Esophagus muscularis mucosa (tissue), 4 donors: ENCODE measurements at regions not wholly inside any gene's neighbourhood (a gene's known extent, or its start where the extent isn't known, plus 50 kb on each side); places are given as distances from the start of the nearest gene placed in this dataset.
"Not testable (repeated sequence)": the region's sequence is repeated elsewhere in the genome, so short reads cannot be mapped to it uniquely, and the experiment has no call there.

Source experiments
- DNase-seq: peaks from one replicate; pipeline ENCODE4 v3.0.0-alpha.2; 2017; ENCODE audit errors: extremely low spot score
- H3K27ac ChIP-seq, 4 donors: fragments of 200-600 bp; sonication (generic); replicated peaks in 1 of 4; 1 replicate in 3 of 4; 2 replicates in 1 of 4; pipeline ENCODE4 v1.5.1; 2016 to 2019; ENCODE audit warnings: mild to moderate bottlenecking in 1 of 4
- H3K27me3 ChIP-seq, 4 donors: fragments of 200-600 bp; sonication (generic); one replicate each; pipeline versions ENCODE4 v1.5.1 to v1.6.0; 2016 to 2019
- H3K36me3 ChIP-seq, 4 donors: fragments of 200-600 bp; sonication (generic); one replicate each; pipeline ENCODE4 v1.5.1; 2016 to 2019
- H3K4me1 ChIP-seq, 4 donors: fragments of 200-600 bp; sonication (generic); one replicate each; pipeline ENCODE4 v1.5.1; 2016 to 2019
- H3K4me3 ChIP-seq, 4 donors: fragments of 200-600 bp; sonication (generic); 1 replicate in 2 of 4; 2 replicates in 2 of 4; pipeline ENCODE4 v1.5.1; 2016 to 2019; ENCODE audit warnings: mild to moderate bottlenecking in 4 of 4, moderate library complexity in 1 of 4
- H3K9me3 ChIP-seq, 4 donors: fragments of 200-600 bp; sonication (generic); 1 replicate in 3 of 4; 2 replicates in 1 of 4; pipeline ENCODE4 v1.5.1; 2016 to 2019
- EP300 ChIP-seq: sonication (generic); formaldehyde crosslinking; IDR thresholded peaks from one replicate; pipeline ENCODE4 v1.6.1; 2017; ENCODE audit warnings: antibody characterized with exemption
- POLR2A ChIP-seq: fragments of 450-650 bp; IDR thresholded peaks from one replicate; pipeline ENCODE4 v1.6.1; 2017; ENCODE audit warnings: antibody characterized with exemption, moderate library complexity, mild to moderate bottlenecking, low read depth
- POLR2AphosphoS5 ChIP-seq, 2 donors: sonication (generic); formaldehyde crosslinking; IDR thresholded peaks; one replicate each; pipeline ENCODE4 v1.6.1; 2017; ENCODE audit warnings: antibody characterized with exemption in 2 of 2
- WGBS: methylation state at CpG from one replicate; pipeline ENCODE4 v1.1.5; 2018; 5-methylcytosine and 5-hydroxymethylcytosine counted together
- intact Hi-C: fragments of 100-400 bp; cut with DNase I; formaldehyde crosslinking; loops from one replicate; pipeline ENCODE4 v1.15.1; 2023
- TF ChIP-seq, protein P1 (sequence below), 3 experiments: fragments of 200-600 bp in 2 of 3; fragments of 450-650 bp in 1 of 3; sonication (generic) in 2 of 3; IDR thresholded peaks; one replicate each; pipeline ENCODE4 v1.5.1; 2017 to 2019; ENCODE audit warnings: antibody characterized with exemption in 3 of 3, mild to moderate bottlenecking in 2 of 3, moderate library complexity in 1 of 3

DNA sequence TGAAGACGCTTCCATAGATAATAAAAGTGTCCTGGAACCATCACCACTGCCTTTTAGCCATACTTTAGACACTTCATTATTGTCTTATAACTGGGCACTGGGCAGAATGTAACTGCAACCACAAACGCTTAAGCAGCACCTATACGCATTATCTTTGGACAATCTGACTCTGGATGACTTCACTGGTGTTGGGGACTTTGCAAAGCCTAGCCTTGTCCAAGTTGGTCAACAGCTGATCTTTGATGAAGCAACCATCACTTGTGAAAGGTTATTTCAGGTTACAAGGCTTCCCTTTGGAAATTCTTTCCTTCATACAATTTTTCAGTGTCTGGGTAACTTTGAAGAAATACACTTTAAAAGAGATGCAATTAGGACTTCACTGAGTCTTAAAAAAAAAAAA is 77.8 kb upstream of the ZNF462 start:
- DNase-seq, result no peak
- H3K9me3 ChIP-seq, result no peaks in the 10 kb centered on the region
- no peaks in the 10 kb centered on the region for H3K27me3 ChIP-seq
- no peaks in the 10 kb centered on the region for H3K36me3 ChIP-seq
- no peak overlapping the region for H3K27ac ChIP-seq
- TF ChIP-seq, protein P1, sequence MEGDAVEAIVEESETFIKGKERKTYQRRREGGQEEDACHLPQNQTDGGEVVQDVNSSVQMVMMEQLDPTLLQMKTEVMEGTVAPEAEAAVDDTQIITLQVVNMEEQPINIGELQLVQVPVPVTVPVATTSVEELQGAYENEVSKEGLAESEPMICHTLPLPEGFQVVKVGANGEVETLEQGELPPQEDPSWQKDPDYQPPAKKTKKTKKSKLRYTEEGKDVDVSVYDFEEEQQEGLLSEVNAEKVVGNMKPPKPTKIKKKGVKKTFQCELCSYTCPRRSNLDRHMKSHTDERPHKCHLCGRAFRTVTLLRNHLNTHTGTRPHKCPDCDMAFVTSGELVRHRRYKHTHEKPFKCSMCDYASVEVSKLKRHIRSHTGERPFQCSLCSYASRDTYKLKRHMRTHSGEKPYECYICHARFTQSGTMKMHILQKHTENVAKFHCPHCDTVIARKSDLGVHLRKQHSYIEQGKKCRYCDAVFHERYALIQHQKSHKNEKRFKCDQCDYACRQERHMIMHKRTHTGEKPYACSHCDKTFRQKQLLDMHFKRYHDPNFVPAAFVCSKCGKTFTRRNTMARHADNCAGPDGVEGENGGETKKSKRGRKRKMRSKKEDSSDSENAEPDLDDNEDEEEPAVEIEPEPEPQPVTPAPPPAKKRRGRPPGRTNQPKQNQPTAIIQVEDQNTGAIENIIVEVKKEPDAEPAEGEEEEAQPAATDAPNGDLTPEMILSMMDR (IDR thresholded peaks at IDR 0.05), result no peak
- no peak for TF ChIP-seq POLR2AphosphoS5 (IDR thresholded peaks at IDR 0.05)
- no peak for TF ChIP-seq POLR2A
- TF ChIP-seq EP300, result no peak
- no peaks in the 10 kb centered on the region for H3K4me1 ChIP-seq
- H3K4me3 ChIP-seq, result no peak overlapping the region
- intact Hi-C loops, result no loop called here
- WGBS, result 88% methylated on average over 3 of the region's 3 CpGs

DNA sequence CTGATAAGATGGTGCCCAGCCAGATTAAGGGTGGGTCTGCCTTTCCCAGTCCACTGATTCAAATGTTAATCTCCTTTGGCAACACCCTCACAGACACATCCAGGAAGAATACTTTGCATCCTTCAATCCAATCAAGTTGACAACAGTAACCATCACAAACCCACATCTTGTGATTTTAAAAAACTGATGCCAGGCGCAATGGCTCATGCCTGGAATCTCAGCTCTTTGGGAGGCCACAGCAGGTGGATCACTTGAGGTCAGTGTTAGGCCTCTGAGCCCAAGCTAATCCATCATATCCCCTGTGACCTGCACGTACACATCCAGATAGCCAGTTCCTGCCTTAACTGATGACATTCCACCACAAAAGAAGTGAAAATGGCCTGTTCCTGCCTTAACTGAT is 74.9 kb upstream of the ZNF462 start:
- DNase-seq, H3K9me3 ChIP-seq, H3K4me3 ChIP-seq, intact Hi-C loops, H3K4me1 ChIP-seq, H3K27ac ChIP-seq, H3K36me3 ChIP-seq, H3K27me3 ChIP-seq: not testable (repeated sequence)
- WGBS, result 0% methylated on average over 1 of the region's 2 CpGs

DNA sequence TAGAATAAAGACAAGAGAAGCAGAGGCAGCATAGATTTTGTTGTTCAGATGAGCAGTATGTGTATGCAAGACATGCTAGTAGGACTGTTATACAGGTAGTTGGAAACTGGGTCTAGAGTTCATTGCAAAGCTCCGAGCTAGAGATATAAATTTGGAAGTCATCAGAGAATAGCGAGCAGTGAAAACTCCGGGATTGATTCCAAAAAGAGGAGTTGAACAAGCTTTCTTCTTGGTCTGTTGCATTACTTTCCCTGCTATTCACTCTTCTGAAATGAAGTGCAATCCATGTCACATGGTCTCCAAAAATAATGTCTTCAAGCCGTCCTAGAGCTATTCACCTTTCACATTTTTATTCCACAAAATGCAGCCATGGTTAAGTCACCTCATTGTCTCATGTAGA is 67.9 kb upstream of the ZNF462 start:
- no peak for DNase-seq
- Histone ChIP-seq H3K36me3 (no peaks in the 10 kb centered on the region), H3K4me3 (no peak overlapping the region), H3K27ac (no peak overlapping the region), H3K9me3 (no peaks in the 10 kb centered on the region), H3K27me3 (no peaks in the 10 kb centered on the region), H3K4me1 (peaks cover 10 to 29% (median 20%) of the 10 kb centered on the region in 4 donors)
- TF ChIP-seq POLR2A (no peak), POLR2AphosphoS5 (IDR thresholded peaks at IDR 0.05) (no peak), EP300 (no peak)
- TF ChIP-seq, protein P1 (IDR thresholded peaks at IDR 0.05), result no peak
- 45% methylated on average over 4 of the region's 4 CpGs for WGBS
- intact Hi-C loops, result no loop called here

DNA sequence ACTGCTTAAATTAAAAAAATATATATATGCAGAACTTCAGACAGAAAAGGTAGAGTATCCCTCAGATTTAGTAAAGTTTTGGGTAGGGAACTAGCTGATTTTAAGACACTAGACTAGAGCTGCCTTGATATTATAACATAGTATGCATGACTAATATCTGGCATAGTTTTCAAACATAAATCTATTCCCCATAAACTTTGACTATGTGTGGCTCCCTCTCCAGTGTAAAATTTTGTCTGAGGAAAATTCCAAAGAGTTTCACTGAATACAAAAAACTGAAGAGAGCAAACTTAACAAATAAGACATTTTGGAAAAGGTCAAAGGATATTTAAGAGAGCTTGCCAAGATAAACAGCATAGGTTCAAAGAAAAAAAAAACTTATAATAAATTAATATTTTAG is 66.2 kb upstream of the ZNF462 start:
- Histone ChIP-seq H3K36me3 (no peaks in the 10 kb centered on the region), H3K27me3 (no peaks in the 10 kb centered on the region), H3K4me1 (peaks cover 10 to 30% (median 20%) of the 10 kb centered on the region in 4 donors), H3K9me3 (no peaks in the 10 kb centered on the region), H3K27ac (no peak overlapping the region), H3K4me3 (no peak overlapping the region)
- DNase-seq, result no peak
- intact Hi-C loops, result no loop called here
- TF ChIP-seq POLR2A (no peak), EP300 (no peak), POLR2AphosphoS5 (IDR thresholded peaks at IDR 0.05) (no peak)
- TF ChIP-seq, protein P1 (IDR thresholded peaks at IDR 0.05), result no peak

DNA sequence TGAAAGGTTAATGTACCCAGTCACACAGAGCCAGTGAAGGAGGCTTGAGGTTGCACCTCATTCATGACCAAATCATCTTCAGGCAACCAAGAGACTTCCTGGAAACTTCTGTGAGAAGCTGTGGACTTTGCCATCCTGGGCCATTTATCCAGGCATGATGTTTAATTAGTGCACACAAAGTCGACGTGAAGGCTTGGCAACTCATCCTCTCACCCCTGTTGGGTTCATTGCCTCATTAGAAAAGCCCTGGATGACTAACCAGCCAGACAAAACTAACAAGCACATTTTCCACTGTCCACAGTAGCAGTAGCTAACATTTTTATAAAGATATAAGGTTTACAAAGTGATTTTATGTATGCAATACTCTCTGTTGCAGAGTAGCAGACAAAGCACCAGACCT is 65.7 kb upstream of the ZNF462 start:
- no peak overlapping the region for H3K27ac ChIP-seq
- peaks cover 10 to 30% (median 20%) of the 10 kb centered on the region in 4 donors for H3K4me1 ChIP-seq
- H3K27me3 ChIP-seq, result no peaks in the 10 kb centered on the region
- H3K4me3 ChIP-seq, result no peak overlapping the region
- no peaks in the 10 kb centered on the region for H3K9me3 ChIP-seq
- intact Hi-C loops, result no loop called here
- DNase-seq, result no peak
- TF ChIP-seq POLR2A (no peak), POLR2AphosphoS5 (IDR thresholded peaks at IDR 0.05) (no peak), EP300 (no peak)
- TF ChIP-seq, protein P1 (IDR thresholded peaks at IDR 0.05), result no peak
- WGBS, result 46% methylated on average over 2 of the region's 2 CpGs
- no peaks in the 10 kb centered on the region for H3K36me3 ChIP-seq
